Endothelial cell of umbilical vein (primary cell): ENCODE measurements at regions not wholly inside any gene's neighbourhood (a gene's known extent, or its start where the extent isn't known, plus 50 kb on each side); places are given as distances from the start of the nearest gene placed in this dataset.

Experiments
- BruUV-seq: library from RNA; stranded (reverse); fragments of 400-500 nt; replicated peaks from 2 replicates; lab custom pipeline; 2021; lab: Mats Ljungman, UMichigan
- CTCF ChIA-PET: fragments of 300-600, 350-600 bp; sonication (Branson Sonifier 250); formaldehyde crosslinking; loops from one replicate; lab custom pipeline; 2021; ENCODE audit warnings: antibody characterized with exemption, inconsistent platforms; lab: Charles Lee
- POLR2A ChIA-PET: fragments of 300-600, 350-600 bp; sonication (Branson Sonifier 250); formaldehyde crosslinking; loops from one replicate; lab custom pipeline; 2021; ENCODE audit warnings: antibody characterized with exemption, inconsistent platforms; lab: Charles Lee
- DNase-seq: peaks from one replicate; pipeline ENCODE4 v3.0.0-alpha.2; 2011; ENCODE audit warnings: low read depth, low spot score
- FAIRE-seq: peaks from 2 replicates; lab custom pipeline; 2011; peaks lifted over from hg19 to GRCh38; lab: Jason Lieb, UNC
- H2AFZ ChIP-seq: 2 replicates; pipeline ENCODE4 v1.6.0; 2012; ENCODE audit warnings: low read depth, low read length, control low read depth, inconsistent platforms
- H3K27ac ChIP-seq: 2 replicates; pipeline ENCODE4 v1.5.1; 2011; ENCODE audit warnings: low read depth, mild to moderate bottlenecking, control low read depth, low read length, moderate library complexity; ENCODE audit not compliant: insufficient read depth
- H3K27me3 ChIP-seq, 2 experiments: 2 replicates each; pipeline versions ENCODE4 v1.6.0 to v1.6.1; 2011; ENCODE audit warnings: low read length in 2 of 2, mixed read lengths in 1 of 2; ENCODE audit not compliant: control insufficient read depth in 2 of 2, insufficient read depth in 2 of 2
- H3K36me3 ChIP-seq, 2 experiments: 2 replicates in 1 of 2; 3 replicates in 1 of 2; pipeline ENCODE4 v1.5.1; 2011; ENCODE audit warnings: low read length in 2 of 2, mild to moderate bottlenecking in 1 of 2, moderate library complexity in 1 of 2; ENCODE audit not compliant: control insufficient read depth in 2 of 2, insufficient read depth in 2 of 2; ENCODE audit errors: extremely low read depth in 1 of 2
- H3K4me1 ChIP-seq: 3 replicates; pipeline ENCODE4 v1.5.1; 2011; ENCODE audit warnings: mild to moderate bottlenecking, low read length; ENCODE audit not compliant: control insufficient read depth, insufficient read depth; ENCODE audit errors: extremely low read depth
- H3K4me2 ChIP-seq: 2 replicates; pipeline ENCODE4 v1.6.1; 2011; ENCODE audit warnings: low read length, control low read depth, mixed read lengths; ENCODE audit not compliant: insufficient read depth
- H3K4me3 ChIP-seq, 3 experiments: fragments of 200-600 bp in 1 of 3; sonication (generic), shearing (Covaris generic) in 1 of 3; replicated peaks in 1 of 3; 2 replicates each; pipeline ENCODE4 v1.5.1; 2011 to 2016; ENCODE audit warnings: control low read depth in 3 of 3, low read length in 3 of 3, mild to moderate bottlenecking in 2 of 3, inconsistent platforms in 1 of 3, low read depth in 1 of 3, moderate library complexity in 1 of 3; ENCODE audit not compliant: insufficient read depth in 1 of 3
- H3K79me2 ChIP-seq: 2 replicates; pipeline ENCODE4 v1.6.0; 2012; ENCODE audit warnings: low read length, inconsistent platforms; ENCODE audit not compliant: control insufficient read depth, insufficient read depth
- H3K9ac ChIP-seq: replicated peaks from 2 replicates; pipeline ENCODE3; 2011; ENCODE audit warnings: low read length, control low read depth; ENCODE audit not compliant: insufficient read depth; ENCODE audit errors: extremely low read depth
- H3K9me1 ChIP-seq: replicated peaks from 3 replicates; pipeline ENCODE4 v1.6.0; 2011; ENCODE audit warnings: mild to moderate bottlenecking, low read length; ENCODE audit not compliant: control insufficient read depth, insufficient read depth; ENCODE audit errors: extremely low read depth
- H3K9me3 ChIP-seq: replicated peaks from 2 replicates; pipeline ENCODE4 v1.5.1; 2012; ENCODE audit warnings: low read length, inconsistent platforms; ENCODE audit not compliant: control insufficient read depth, insufficient read depth
- H4K20me1 ChIP-seq: replicated peaks from 2 replicates; pipeline ENCODE3; 2011; ENCODE audit warnings: mild to moderate bottlenecking, low read length; ENCODE audit not compliant: control insufficient read depth, insufficient read depth; ENCODE audit errors: extremely low read depth
- EZH2 ChIP-seq: IDR thresholded peaks from 2 replicates; pipeline ENCODE4 v1.6.1; 2012; ENCODE audit warnings: borderline replicate concordance, low read depth, mild to moderate bottlenecking, moderate library complexity, low read length, inconsistent platforms; ENCODE audit not compliant: severe bottlenecking
- FOS ChIP-seq: IDR thresholded peaks from 2 replicates; pipeline ENCODE4 v1.6.1; 2011; ENCODE audit warnings: mild to moderate bottlenecking, low read length, moderate library complexity, borderline replicate concordance; ENCODE audit not compliant: insufficient read depth
- GATA2 ChIP-seq: IDR thresholded peaks from 2 replicates; pipeline ENCODE4 v1.7.0; 2011; ENCODE audit warnings: low read depth, mild to moderate bottlenecking, moderate library complexity, mixed read lengths, low read length; ENCODE audit not compliant: insufficient read length, insufficient read depth
- JUN ChIP-seq: IDR thresholded peaks from 2 replicates; pipeline ENCODE4 v1.6.1; 2011; ENCODE audit warnings: borderline replicate concordance, low read depth; ENCODE audit not compliant: insufficient read length, insufficient read depth
- MYC ChIP-seq: IDR thresholded peaks from one replicate; pipeline ENCODE4 v1.6.1; 2011; ENCODE audit warnings: mild to moderate bottlenecking, low read depth, low read length
- POLR2A ChIP-seq: IDR thresholded peaks from 2 replicates; pipeline ENCODE4 v1.6.1; 2012; ENCODE audit warnings: low read depth, mild to moderate bottlenecking, control low read depth, low read length
- POLR2AphosphoS5 ChIP-seq: IDR thresholded peaks from 2 replicates; pipeline ENCODE4 v1.6.1; 2012; ENCODE audit warnings: low read depth, mild to moderate bottlenecking, control low read depth, low read length, moderate library complexity; ENCODE audit not compliant: insufficient read depth
- dilution Hi-C: fragments of 300-500 bp; cut with MboI; formaldehyde crosslinking; loops from one replicate; pipeline ENCODE4 v1.15.0; 2019; ENCODE audit warnings: low sequenced_read_pairs; ENCODE audit not compliant: extremely low pct_ligation_motif_present
- intact Hi-C: fragments of 100-400 bp; cut with micrococcal nuclease; formaldehyde crosslinking; loops from one replicate; pipeline ENCODE4 v1.10.0; 2022
- TF ChIP-seq, protein P1 (sequence below), 2 donors: IDR thresholded peaks; 1 replicate in 1 of 2; 2 replicates in 1 of 2; pipeline ENCODE4 v1.5.1; 2011; ENCODE audit warnings: low read length in 2 of 2, mild to moderate bottlenecking in 2 of 2, moderate library complexity in 2 of 2, control low read depth in 1 of 2, inconsistent platforms in 1 of 2, low read depth in 1 of 2; ENCODE audit not compliant: insufficient read depth in 1 of 2; ENCODE audit errors: extremely low read depth in 1 of 2
- TF ChIP-seq, protein P2 (sequence below): IDR thresholded peaks from 2 replicates; pipeline ENCODE4 v1.6.1; 2011; ENCODE audit not compliant: insufficient read depth, insufficient read length

DNA sequence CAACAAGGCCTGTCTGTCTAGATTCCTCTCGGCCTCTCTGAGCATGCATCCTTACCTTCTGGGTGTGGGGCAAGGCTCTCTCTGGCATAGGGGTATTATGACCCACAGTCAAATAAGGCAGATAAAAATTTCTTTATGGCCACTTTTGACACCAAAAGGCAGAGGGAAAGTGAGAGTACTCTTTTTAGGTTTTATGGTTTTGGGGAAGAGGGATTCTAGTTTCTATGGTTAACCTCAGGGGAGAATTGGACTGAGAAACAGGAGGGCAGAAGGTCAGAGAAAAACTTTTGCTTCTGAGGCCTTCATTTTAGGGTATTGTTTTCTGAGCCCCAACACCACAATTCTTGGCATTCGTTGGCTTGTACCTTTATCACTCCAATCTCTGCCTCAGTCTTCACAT, 70.0 kb upstream of the CCDC54 start:
- dilution Hi-C loops (no loop called here), intact Hi-C loops (no loop called here)
- no TSS peak for BruUV-seq
- FAIRE-seq (no peak), DNase-seq (no peak)
- Histone ChIP-seq H3K4me1 (no peaks in the 10 kb centered on the region), H2AFZ (no peak overlapping the region), H3K4me3 (no peak overlapping the region), H3K27me3 (no peaks in the 10 kb centered on the region), H3K9ac (no peak overlapping the region), H3K36me3 (no peaks in the 10 kb centered on the region), H3K4me2 (no peak overlapping the region), H3K27ac (no peak overlapping the region), H3K9me1 (no peaks in the 10 kb centered on the region), H4K20me1 (no peaks in the 10 kb centered on the region), H3K79me2 (no peaks in the 10 kb centered on the region), H3K9me3 (no peaks in the 10 kb centered on the region)
- CTCF ChIA-PET, result no interaction called here
- POLR2A ChIA-PET, result no interaction called here
- no peak for TF ChIP-seq MYC
- TF ChIP-seq, protein P1, sequence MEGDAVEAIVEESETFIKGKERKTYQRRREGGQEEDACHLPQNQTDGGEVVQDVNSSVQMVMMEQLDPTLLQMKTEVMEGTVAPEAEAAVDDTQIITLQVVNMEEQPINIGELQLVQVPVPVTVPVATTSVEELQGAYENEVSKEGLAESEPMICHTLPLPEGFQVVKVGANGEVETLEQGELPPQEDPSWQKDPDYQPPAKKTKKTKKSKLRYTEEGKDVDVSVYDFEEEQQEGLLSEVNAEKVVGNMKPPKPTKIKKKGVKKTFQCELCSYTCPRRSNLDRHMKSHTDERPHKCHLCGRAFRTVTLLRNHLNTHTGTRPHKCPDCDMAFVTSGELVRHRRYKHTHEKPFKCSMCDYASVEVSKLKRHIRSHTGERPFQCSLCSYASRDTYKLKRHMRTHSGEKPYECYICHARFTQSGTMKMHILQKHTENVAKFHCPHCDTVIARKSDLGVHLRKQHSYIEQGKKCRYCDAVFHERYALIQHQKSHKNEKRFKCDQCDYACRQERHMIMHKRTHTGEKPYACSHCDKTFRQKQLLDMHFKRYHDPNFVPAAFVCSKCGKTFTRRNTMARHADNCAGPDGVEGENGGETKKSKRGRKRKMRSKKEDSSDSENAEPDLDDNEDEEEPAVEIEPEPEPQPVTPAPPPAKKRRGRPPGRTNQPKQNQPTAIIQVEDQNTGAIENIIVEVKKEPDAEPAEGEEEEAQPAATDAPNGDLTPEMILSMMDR (IDR thresholded peaks at IDR 0.05; ENCODE audit: extremely low read depth in 1 of 2, insufficient read depth in 1 of 2, low read depth in 1 of 2, low read length in 2 of 2), result no peak
- no peak for TF ChIP-seq POLR2A
- no peak for TF ChIP-seq FOS
- no peak for TF ChIP-seq JUN
- no peak for TF ChIP-seq GATA2
- no peak for TF ChIP-seq EZH2
- no peak for TF ChIP-seq POLR2AphosphoS5
- TF ChIP-seq, protein P2, sequence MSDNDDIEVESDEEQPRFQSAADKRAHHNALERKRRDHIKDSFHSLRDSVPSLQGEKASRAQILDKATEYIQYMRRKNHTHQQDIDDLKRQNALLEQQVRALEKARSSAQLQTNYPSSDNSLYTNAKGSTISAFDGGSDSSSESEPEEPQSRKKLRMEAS, result no peak
